HEK293T (cell line): ENCODE measurements at regions not wholly inside any gene's neighbourhood (a gene's known extent, or its start where the extent isn't known, plus 50 kb on each side); places are given as distances from the start of the nearest gene placed in this dataset.

Source experiments
- ARNT ChIP-seq: fragments of 450-650 bp; IDR thresholded peaks from 2 replicates; pipeline ENCODE4 v1.6.1; 2017; ENCODE audit warnings: mild to moderate bottlenecking
- CTBP1 ChIP-seq: fragments of 450-650 bp; IDR thresholded peaks from 2 replicates; pipeline ENCODE4 v1.6.1; 2016; ENCODE audit warnings: borderline replicate concordance
- FOXM1 ChIP-seq: fragments of 450-650 bp; IDR thresholded peaks from 2 replicates; pipeline ENCODE4 v1.6.1; 2017; ENCODE audit warnings: mild to moderate bottlenecking, borderline replicate concordance
- LEF1 ChIP-seq: fragments of 450-650 bp; IDR thresholded peaks from 2 replicates; pipeline ENCODE4 v1.6.1; 2017; ENCODE audit warnings: mild to moderate bottlenecking, borderline replicate concordance
- SP1 ChIP-seq: fragments of 450-650 bp; IDR thresholded peaks from 2 replicates; pipeline ENCODE4 v1.6.1; 2017
- SUZ12 ChIP-seq: fragments of 450-650 bp; IDR thresholded peaks from 2 replicates; pipeline ENCODE4 v1.6.1; 2016; ENCODE audit warnings: mild to moderate bottlenecking
- TF ChIP-seq, protein P1 (sequence below): fragments of 450-650 bp; IDR thresholded peaks from 2 replicates; pipeline ENCODE4 v1.6.1; 2016

DNA sequence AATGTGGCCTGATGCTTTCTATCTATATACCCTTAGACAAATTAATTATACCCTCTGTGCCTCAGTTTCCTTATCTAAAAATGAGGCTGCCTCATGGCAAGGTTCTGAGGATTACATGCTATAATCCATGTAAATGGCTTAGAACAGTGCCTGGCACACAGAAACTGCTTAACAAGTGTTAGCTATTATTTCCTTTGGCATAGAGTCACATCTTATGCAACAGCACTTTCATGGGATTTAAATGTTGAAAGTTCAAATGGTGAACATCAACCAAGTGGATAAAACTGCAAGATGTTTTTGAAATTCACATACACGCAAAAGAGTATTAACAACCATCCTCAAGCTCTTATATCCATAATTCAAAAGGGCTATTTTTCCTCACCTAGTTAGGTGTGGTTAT is 202.8 kb upstream of the JAG1 start:
- TF ChIP-seq SP1 (no peak), CTBP1 (no peak), LEF1 (no peak), SUZ12 (no peak), ARNT (no peak), FOXM1 (no peak)
- TF ChIP-seq, protein P1, sequence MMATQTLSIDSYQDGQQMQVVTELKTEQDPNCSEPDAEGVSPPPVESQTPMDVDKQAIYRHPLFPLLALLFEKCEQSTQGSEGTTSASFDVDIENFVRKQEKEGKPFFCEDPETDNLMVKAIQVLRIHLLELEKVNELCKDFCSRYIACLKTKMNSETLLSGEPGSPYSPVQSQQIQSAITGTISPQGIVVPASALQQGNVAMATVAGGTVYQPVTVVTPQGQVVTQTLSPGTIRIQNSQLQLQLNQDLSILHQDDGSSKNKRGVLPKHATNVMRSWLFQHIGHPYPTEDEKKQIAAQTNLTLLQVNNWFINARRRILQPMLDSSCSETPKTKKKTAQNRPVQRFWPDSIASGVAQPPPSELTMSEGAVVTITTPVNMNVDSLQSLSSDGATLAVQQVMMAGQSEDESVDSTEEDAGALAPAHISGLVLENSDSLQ: no peak
